Panc1 (cell line): ENCODE measurements at regions not wholly inside any gene's neighbourhood (a gene's known extent, or its start where the extent isn't known, plus 50 kb on each side); places are given as distances from the start of the nearest gene placed in this dataset.

ENCODE experiments used
- ATAC-seq: fragments of 200-7000 bp; cut with Tn5 transposase; 2 replicates; pipeline ENCODE4 v1.9.1; 2020; ENCODE audit warnings: mild to moderate bottlenecking, moderate library complexity
- BruUV-seq: library from RNA; stranded (reverse); fragments of 400-500 nt; replicated peaks from 2 replicates; lab custom pipeline; 2021; lab: Mats Ljungman, UMichigan
- CTCF ChIA-PET: fragments of 300-600 bp; sonication (Branson Sonifier 250); formaldehyde crosslinking; loops from one replicate; lab custom pipeline; 2022; ENCODE audit warnings: antibody characterized with exemption; lab: Charles Lee
- POLR2A ChIA-PET: fragments of 300-600 bp; sonication (Branson Sonifier 250); formaldehyde crosslinking; loops from one replicate; lab custom pipeline; 2022; ENCODE audit warnings: antibody characterized with exemption; lab: Charles Lee
- DNase-seq: peaks from one replicate; pipeline ENCODE4 v3.0.0-alpha.2; 2010; ENCODE audit warnings: low read depth, low spot score
- H3K27ac ChIP-seq: 2 replicates; pipeline ENCODE4 v1.5.1; 2011; ENCODE audit warnings: mild to moderate bottlenecking, low read length, inconsistent platforms
- H3K27me3 ChIP-seq: fragments of 200-500 bp; sonication (Bioruptor generic); 2 replicates; pipeline ENCODE4 v1.6.0; 2014; ENCODE audit warnings: low read length, inconsistent platforms; ENCODE audit not compliant: control insufficient read depth, insufficient read depth
- H3K36me3 ChIP-seq: fragments of 200-500 bp; sonication (Bioruptor generic); 2 replicates; pipeline ENCODE4 v1.5.1; 2014; ENCODE audit warnings: inconsistent platforms, mild to moderate bottlenecking, low read length, moderate library complexity; ENCODE audit not compliant: control insufficient read depth, insufficient read depth
- H3K4me1 ChIP-seq: 2 replicates; pipeline ENCODE4 v1.5.1; 2011; ENCODE audit warnings: inconsistent platforms, mild to moderate bottlenecking, low read length, moderate library complexity; ENCODE audit not compliant: control insufficient read depth, insufficient read depth
- H3K4me3 ChIP-seq, 2 experiments: 2 replicates each; pipeline ENCODE4 v1.5.1; 2011 to 2012; ENCODE audit warnings: low read depth in 2 of 2, low read length in 2 of 2, mild to moderate bottlenecking in 2 of 2, inconsistent platforms in 1 of 2, moderate library complexity in 1 of 2
- H3K9me3 ChIP-seq: fragments of 200-500 bp; sonication (Bioruptor generic); 2 replicates; pipeline ENCODE4 v1.5.1; 2014; ENCODE audit warnings: low read depth, mild to moderate bottlenecking, inconsistent platforms, low read length, moderate library complexity; ENCODE audit not compliant: control insufficient read depth, insufficient read depth
- POLR2AphosphoS5 ChIP-seq: IDR thresholded peaks from 2 replicates; pipeline ENCODE4 v1.6.1; 2012; ENCODE audit warnings: mild to moderate bottlenecking, low read depth, low read length, moderate library complexity
- SIN3A ChIP-seq: IDR thresholded peaks from 2 replicates; pipeline ENCODE4 v1.6.1; 2012; ENCODE audit warnings: low read depth, mild to moderate bottlenecking, low read length, moderate library complexity, borderline replicate concordance; ENCODE audit not compliant: insufficient read depth
- TCF7L2 ChIP-seq: IDR thresholded peaks from 2 replicates; pipeline ENCODE4 v1.6.1; 2011; ENCODE audit warnings: mild to moderate bottlenecking, low read depth, low read length, inconsistent platforms
- in situ Hi-C: cut with HindIII; loops from 2 replicates; pipeline ENCODE4 v1.10.0; 2016; ENCODE audit warnings: low sequenced_read_pairs, low pct_unique_long_range_greater_than_20kb
- intact Hi-C: fragments of 100-400 bp; cut with micrococcal nuclease; formaldehyde crosslinking; loops from one replicate; pipeline ENCODE4 v1.10.0; 2022; ENCODE audit not compliant: unreplicated experiment
- TF ChIP-seq, protein P1 (sequence below), 2 experiments: IDR thresholded peaks; 2 replicates each; pipeline ENCODE4 v1.6.1; 2011 to 2012; ENCODE audit warnings: low read depth in 2 of 2, control low read depth in 1 of 2, low read length in 1 of 2, mild to moderate bottlenecking in 1 of 2, moderate library complexity in 1 of 2; ENCODE audit not compliant: insufficient read depth in 1 of 2
- TF ChIP-seq, protein P2 (sequence below): fragments of 450-650 bp; IDR thresholded peaks from 2 replicates; pipeline ENCODE4 v1.5.1; 2017; ENCODE audit warnings: mild to moderate bottlenecking

DNA sequence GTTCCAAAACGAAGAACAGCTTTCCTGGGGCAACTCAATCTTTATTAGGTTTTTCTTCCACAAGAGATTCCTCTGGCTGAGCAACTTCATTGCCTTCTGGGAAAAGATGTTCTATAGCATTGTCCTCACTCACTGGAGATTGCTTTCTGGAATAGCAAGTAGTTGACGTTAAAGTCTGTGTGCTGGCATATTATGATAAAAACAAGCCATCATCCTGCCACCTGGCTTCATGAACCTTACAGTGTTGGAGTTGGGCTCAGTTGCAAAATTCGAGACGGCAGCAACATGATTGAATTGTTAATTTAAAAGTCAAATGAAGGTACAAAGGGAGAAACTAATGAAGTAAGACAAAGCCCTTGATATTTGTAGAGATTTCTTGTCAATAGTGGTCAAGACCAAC, 140.5 kb upstream of the PEX5L start:
- Histone ChIP-seq H3K36me3 (no peaks in the 10 kb centered on the region), H3K4me1 (no peaks in the 10 kb centered on the region), H3K4me3 (no peak overlapping the region), H3K9me3 (no peaks in the 10 kb centered on the region), H3K27ac (no peak overlapping the region), H3K27me3 (no peaks in the 10 kb centered on the region)
- DNase-seq (no peak), ATAC-seq (no peak)
- no peak for TF ChIP-seq POLR2AphosphoS5
- TF ChIP-seq, protein P1, sequence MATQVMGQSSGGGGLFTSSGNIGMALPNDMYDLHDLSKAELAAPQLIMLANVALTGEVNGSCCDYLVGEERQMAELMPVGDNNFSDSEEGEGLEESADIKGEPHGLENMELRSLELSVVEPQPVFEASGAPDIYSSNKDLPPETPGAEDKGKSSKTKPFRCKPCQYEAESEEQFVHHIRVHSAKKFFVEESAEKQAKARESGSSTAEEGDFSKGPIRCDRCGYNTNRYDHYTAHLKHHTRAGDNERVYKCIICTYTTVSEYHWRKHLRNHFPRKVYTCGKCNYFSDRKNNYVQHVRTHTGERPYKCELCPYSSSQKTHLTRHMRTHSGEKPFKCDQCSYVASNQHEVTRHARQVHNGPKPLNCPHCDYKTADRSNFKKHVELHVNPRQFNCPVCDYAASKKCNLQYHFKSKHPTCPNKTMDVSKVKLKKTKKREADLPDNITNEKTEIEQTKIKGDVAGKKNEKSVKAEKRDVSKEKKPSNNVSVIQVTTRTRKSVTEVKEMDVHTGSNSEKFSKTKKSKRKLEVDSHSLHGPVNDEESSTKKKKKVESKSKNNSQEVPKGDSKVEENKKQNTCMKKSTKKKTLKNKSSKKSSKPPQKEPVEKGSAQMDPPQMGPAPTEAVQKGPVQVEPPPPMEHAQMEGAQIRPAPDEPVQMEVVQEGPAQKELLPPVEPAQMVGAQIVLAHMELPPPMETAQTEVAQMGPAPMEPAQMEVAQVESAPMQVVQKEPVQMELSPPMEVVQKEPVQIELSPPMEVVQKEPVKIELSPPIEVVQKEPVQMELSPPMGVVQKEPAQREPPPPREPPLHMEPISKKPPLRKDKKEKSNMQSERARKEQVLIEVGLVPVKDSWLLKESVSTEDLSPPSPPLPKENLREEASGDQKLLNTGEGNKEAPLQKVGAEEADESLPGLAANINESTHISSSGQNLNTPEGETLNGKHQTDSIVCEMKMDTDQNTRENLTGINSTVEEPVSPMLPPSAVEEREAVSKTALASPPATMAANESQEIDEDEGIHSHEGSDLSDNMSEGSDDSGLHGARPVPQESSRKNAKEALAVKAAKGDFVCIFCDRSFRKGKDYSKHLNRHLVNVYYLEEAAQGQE (IDR thresholded peaks at IDR 0.05; ENCODE audit: insufficient read depth in 1 of 2, low read depth in 2 of 2, low read length in 1 of 2): no peak
- TF ChIP-seq SIN3A: no peak
- TF ChIP-seq, protein P2, sequence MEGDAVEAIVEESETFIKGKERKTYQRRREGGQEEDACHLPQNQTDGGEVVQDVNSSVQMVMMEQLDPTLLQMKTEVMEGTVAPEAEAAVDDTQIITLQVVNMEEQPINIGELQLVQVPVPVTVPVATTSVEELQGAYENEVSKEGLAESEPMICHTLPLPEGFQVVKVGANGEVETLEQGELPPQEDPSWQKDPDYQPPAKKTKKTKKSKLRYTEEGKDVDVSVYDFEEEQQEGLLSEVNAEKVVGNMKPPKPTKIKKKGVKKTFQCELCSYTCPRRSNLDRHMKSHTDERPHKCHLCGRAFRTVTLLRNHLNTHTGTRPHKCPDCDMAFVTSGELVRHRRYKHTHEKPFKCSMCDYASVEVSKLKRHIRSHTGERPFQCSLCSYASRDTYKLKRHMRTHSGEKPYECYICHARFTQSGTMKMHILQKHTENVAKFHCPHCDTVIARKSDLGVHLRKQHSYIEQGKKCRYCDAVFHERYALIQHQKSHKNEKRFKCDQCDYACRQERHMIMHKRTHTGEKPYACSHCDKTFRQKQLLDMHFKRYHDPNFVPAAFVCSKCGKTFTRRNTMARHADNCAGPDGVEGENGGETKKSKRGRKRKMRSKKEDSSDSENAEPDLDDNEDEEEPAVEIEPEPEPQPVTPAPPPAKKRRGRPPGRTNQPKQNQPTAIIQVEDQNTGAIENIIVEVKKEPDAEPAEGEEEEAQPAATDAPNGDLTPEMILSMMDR: no peak
- TF ChIP-seq TCF7L2: no peak
- CTCF ChIA-PET: no interaction called here
- POLR2A ChIA-PET: no interaction called here
- in situ Hi-C loops: no loop called here
- no TSS peak for BruUV-seq
- intact Hi-C loops: no loop called here

DNA sequence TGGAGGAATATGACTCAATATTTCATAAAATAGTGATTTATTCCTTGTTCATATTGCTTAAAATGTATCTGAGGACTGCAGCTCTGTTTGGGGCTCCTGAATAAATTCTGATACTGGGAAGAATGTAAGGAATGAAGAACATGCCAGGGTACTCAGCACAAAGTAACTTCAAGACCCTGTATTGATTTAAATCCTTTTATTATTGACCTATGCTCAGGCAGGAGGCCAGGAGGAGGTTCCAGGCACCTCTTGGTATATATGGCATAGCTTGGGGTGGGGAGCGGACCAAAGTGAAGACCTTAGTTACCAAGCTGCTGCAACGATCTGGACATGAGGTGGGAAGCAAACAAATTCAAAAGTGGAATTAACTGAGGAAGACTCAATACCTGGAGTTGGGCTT, 142.8 kb upstream of the PEX5L start:
- no peaks in the 10 kb centered on the region for H3K4me1 ChIP-seq
- BruUV-seq: no TSS peak
- no peak for DNase-seq
- no peaks in the 10 kb centered on the region for H3K36me3 ChIP-seq
- no peak overlapping the region for H3K27ac ChIP-seq
- ChIA-PET POLR2A (no interaction called here), CTCF (no interaction called here)
- no peaks in the 10 kb centered on the region for H3K27me3 ChIP-seq
- H3K4me3 ChIP-seq: no peak overlapping the region
- intact Hi-C loops (no loop called here), in situ Hi-C loops (no loop called here)
- TF ChIP-seq, protein P1 (IDR thresholded peaks at IDR 0.05; ENCODE audit: insufficient read depth in 1 of 2, low read depth in 2 of 2, low read length in 1 of 2): no peak
- TF ChIP-seq TCF7L2 (no peak), SIN3A (no peak), POLR2AphosphoS5 (no peak)
- TF ChIP-seq, protein P2: no peak
- no peaks in the 10 kb centered on the region for H3K9me3 ChIP-seq
- no peak for ATAC-seq
